ENCODE measurements at regions not wholly inside any gene's neighbourhood (a gene's known extent, or its start where the extent isn't known, plus 50 kb on each side); places are given as distances from the start of the nearest gene placed in this dataset.

GRCh38 chr1:115233598-115233997 is 104.5 kb downstream of the NGF start:
- no peaks in the 10 kb centered on the region for H3K36me3 ChIP-seq
- TF ChIP-seq CTCF (IDR thresholded peaks at IDR 0.05; ENCODE audit: low read depth, low read length), result no peak
- no peaks in the 10 kb centered on the region for H3K27me3 ChIP-seq (ENCODE audit: insufficient read depth, low read depth, severe bottlenecking)
- H3K27ac ChIP-seq, result no peak overlapping the region
- H3K4me3 ChIP-seq (ENCODE audit: low read depth, low read length), result no peak overlapping the region
- H3K9me3 ChIP-seq (ENCODE audit: severe bottlenecking), result no peaks in the 10 kb centered on the region
- DNase-seq, result no peak

- no peaks in the 10 kb centered on the region for H3K27me3 ChIP-seq (ENCODE audit: insufficient read depth, low read depth, severe bottlenecking)
- no peak for TF ChIP-seq CTCF (IDR thresholded peaks at IDR 0.05; ENCODE audit: low read depth, low read length)
- no peak for DNase-seq
- H3K4me3 ChIP-seq (ENCODE audit: low read depth, low read length), result no peak overlapping the region
- no peak overlapping the region for H3K27ac ChIP-seq
- no peaks in the 10 kb centered on the region for H3K36me3 ChIP-seq
- no peaks in the 10 kb centered on the region for H3K9me3 ChIP-seq (ENCODE audit: severe bottlenecking)
These were observed 107.8 kb downstream of the NGF start for GRCh38 chr1:115230281-115230680.

GRCh38 chr1:115229016-115229415 is 109.0 kb downstream of the NGF start:
- no peak for TF ChIP-seq CTCF (IDR thresholded peaks at IDR 0.05; ENCODE audit: low read depth, low read length)
- DNase-seq, result no peak
- no peaks in the 10 kb centered on the region for H3K36me3 ChIP-seq
- no peaks in the 10 kb centered on the region for H3K27me3 ChIP-seq (ENCODE audit: insufficient read depth, low read depth, severe bottlenecking)
- no peak overlapping the region for H3K27ac ChIP-seq
- H3K9me3 ChIP-seq (ENCODE audit: severe bottlenecking), result no peaks in the 10 kb centered on the region
- H3K4me3 ChIP-seq (ENCODE audit: low read depth, low read length), result no peak overlapping the region

GRCh38 chr1:115228191-115228590 is 109.9 kb downstream of the NGF start:
- Histone ChIP-seq H3K27ac (no peak overlapping the region), H3K9me3 (ENCODE audit: severe bottlenecking) (no peaks in the 10 kb centered on the region), H3K36me3 (no peaks in the 10 kb centered on the region), H3K4me3 (ENCODE audit: low read depth, low read length) (no peak overlapping the region), H3K27me3 (ENCODE audit: insufficient read depth, low read depth, severe bottlenecking) (no peaks in the 10 kb centered on the region)
- no peak for DNase-seq
- no peak for TF ChIP-seq CTCF (IDR thresholded peaks at IDR 0.05; ENCODE audit: low read depth, low read length)

- Histone ChIP-seq H3K36me3 (no peaks in the 10 kb centered on the region), H3K9me3 (ENCODE audit: severe bottlenecking) (no peaks in the 10 kb centered on the region), H3K27me3 (ENCODE audit: insufficient read depth, low read depth, severe bottlenecking) (no peaks in the 10 kb centered on the region), H3K4me3 (ENCODE audit: low read depth, low read length) (no peak overlapping the region), H3K27ac (no peak overlapping the region)
- DNase-seq, result no peak
- TF ChIP-seq CTCF (IDR thresholded peaks at IDR 0.05; ENCODE audit: low read depth, low read length), result no peak
These were observed 110.5 kb downstream of the NGF start for GRCh38 chr1:115227346-115228082.

Data from WERI-Rb-1 (cell line).